ACC112 (cell line): ENCODE measurements at regions not wholly inside any gene's neighbourhood (a gene's known extent, or its start where the extent isn't known, plus 50 kb on each side); places are given as distances from the start of the nearest gene placed in this dataset.

Source experiments
- H2AFZ ChIP-seq: fragments of 200-600 bp; sonication (generic); one replicate; pipeline ENCODE4 v1.6.0; 2017; ENCODE audit warnings: antibody characterized with exemption, low read length; ENCODE audit not compliant: unreplicated experiment
- H3K27ac ChIP-seq: fragments of 200-600 bp; sonication (generic); 2 replicates; pipeline ENCODE4 v1.5.1; 2014; ENCODE audit warnings: low read depth, mild to moderate bottlenecking, antibody characterized with exemption, low read length, moderate library complexity
- H3K27me3 ChIP-seq: fragments of 200-600 bp; sonication (generic); 2 replicates; pipeline ENCODE4 v1.6.1; 2014; ENCODE audit warnings: mild to moderate bottlenecking, antibody characterized with exemption, low read length, moderate library complexity, mixed read lengths; ENCODE audit not compliant: insufficient read depth
- H3K36me3 ChIP-seq: fragments of 200-600 bp; sonication (generic); 2 replicates; pipeline ENCODE4 v1.6.1; 2016; ENCODE audit warnings: mild to moderate bottlenecking, antibody characterized with exemption, low read length, moderate library complexity, mixed read lengths; ENCODE audit not compliant: insufficient read depth
- H3K4me1 ChIP-seq: fragments of 200-600 bp; sonication (generic); one replicate; pipeline ENCODE4 v1.6.1; 2016; ENCODE audit warnings: low read length, mixed read lengths; ENCODE audit not compliant: insufficient read depth, unreplicated experiment, control insufficient read depth
- H3K4me3 ChIP-seq: fragments of 200-600 bp; sonication (generic); 2 replicates; pipeline ENCODE4 v1.5.1; 2014; ENCODE audit warnings: mild to moderate bottlenecking, low read depth, low read length
- H3K79me2 ChIP-seq: fragments of 200-600 bp; sonication (generic); one replicate; pipeline ENCODE4 v1.6.0; 2016; ENCODE audit warnings: low read length; ENCODE audit not compliant: control insufficient read depth, unreplicated experiment, insufficient read depth

DNA sequence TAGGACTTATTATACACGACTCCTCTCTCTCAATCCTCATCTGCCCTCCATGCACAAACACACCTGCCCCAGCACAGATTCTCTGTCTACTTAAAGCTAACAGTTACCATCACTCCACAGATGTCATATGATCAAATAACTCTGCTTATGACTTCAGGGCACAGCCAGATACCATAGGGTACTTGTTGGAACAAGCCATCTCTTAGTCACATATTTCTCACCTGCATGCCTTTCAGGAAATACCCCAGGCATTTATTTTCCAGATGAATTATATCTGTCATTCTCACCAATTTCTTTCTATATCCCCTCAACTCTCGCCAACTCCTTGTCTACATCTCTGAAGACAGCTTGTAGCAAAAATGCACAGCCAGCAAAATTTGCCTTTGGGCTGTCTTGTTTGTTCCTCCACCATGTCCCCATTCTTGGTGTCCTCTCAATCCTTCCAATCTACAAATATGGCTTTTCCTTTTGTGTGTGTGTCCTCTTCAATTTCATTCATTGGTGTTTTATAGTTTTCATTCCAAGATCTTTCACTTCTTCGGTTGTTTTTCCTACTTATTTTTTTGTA is 353.9 kb upstream of the CAMK1G start:
- H2AFZ ChIP-seq = no peak overlapping the region
- peaks cover 8% of the 10 kb centered on the region; the same call in 1 of the 2 replicates for H3K27me3 ChIP-seq
- H3K4me3 ChIP-seq = no peak overlapping the region
- H3K79me2 ChIP-seq = no peaks in the 10 kb centered on the region
- no peaks in the 10 kb centered on the region for H3K36me3 ChIP-seq
- no peak overlapping the region for H3K27ac ChIP-seq
- no peaks in the 10 kb centered on the region for H3K4me1 ChIP-seq

DNA sequence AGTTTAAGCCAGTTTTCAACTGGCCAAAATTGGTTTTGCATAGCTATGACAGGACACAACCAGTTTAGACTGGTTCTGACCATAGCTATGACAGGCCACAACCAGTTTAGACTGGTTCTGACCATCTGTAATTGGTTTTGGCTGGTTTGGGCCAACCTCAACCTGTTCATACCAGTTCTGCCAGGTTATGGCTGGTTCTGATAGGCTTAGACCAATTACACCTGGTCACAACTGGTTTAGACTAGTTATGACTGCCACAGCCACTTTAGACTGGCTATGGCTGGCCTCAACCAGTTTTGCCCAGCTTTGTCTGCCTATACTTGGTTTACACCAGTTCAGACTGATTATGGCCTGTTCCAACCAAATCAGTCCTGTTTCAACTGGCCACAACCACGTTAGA is 353.2 kb upstream of the CAMK1G start:
- no peaks in the 10 kb centered on the region for H3K4me1 ChIP-seq
- no peak overlapping the region for H3K27ac ChIP-seq
- no peaks in the 10 kb centered on the region for H3K36me3 ChIP-seq
- peaks cover under 1% of the 10 kb centered on the region; the same call in 1 of the 2 replicates for H3K27me3 ChIP-seq
- no peak overlapping the region for H3K4me3 ChIP-seq
- H2AFZ ChIP-seq = no peak overlapping the region
- no peaks in the 10 kb centered on the region for H3K79me2 ChIP-seq

DNA sequence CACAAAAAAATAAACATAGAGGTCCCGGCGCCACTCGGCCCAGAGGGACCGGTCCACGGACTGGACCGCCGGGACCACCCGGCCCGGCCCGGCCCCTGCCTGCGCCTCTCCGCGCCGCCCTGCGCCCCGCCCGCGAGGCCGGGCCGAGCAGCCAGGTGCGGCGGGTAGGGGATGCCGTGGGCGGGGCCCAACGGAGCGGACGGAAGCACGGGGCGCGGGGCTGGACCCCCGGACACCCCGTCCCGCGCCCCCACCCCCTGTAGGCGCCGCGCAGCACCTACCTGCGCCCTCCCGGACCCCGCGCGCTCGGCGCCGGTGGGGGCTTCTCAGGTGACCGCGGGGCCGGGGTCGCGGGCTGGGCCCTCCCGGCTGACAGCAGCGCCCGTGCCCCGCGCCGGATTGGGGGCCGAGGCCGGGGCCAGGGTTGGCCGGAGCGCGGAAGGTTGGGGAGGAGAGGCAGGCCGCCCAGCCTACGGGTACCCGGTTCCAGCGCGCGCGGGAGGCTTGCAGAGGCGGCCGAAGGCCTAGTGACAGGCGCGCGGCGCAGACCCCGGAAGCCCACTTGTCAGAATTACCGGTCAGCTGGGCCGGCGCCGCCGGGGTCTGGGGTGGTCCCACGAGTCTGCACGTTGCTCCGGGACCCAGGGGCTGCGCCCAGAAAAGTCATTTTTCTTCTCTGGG is 351.9 kb upstream of the CAMK1G start:
- Histone ChIP-seq H3K27me3 (no peaks in the 10 kb centered on the region), H3K36me3 (no peaks in the 10 kb centered on the region), H3K79me2 (no peaks in the 10 kb centered on the region), H2AFZ (no peak overlapping the region), H3K4me3 (no peak overlapping the region), H3K27ac (no peak overlapping the region), H3K4me1 (no peaks in the 10 kb centered on the region)

DNA sequence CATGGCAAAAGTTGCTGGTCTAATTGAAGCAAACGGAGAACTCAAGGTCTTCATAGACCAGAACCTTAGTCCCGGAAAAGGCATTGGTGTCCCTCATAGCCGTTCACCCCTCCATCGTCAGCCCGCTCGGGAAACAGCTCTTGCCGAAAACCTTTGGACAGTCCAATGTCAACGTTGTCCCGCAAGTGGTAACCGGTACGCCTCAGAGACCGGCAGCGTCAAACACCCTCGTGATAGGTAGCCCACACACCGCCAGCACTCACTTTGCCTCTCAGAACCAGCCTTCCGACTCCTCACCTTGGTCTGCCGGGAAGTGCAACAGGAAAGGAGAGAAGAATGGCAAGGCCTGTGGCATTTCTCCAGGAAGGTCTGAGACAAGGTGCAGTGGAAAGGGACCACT is 351.3 kb upstream of the CAMK1G start:
- H3K27me3 ChIP-seq = no peaks in the 10 kb centered on the region
- no peaks in the 10 kb centered on the region for H3K4me1 ChIP-seq
- no peak overlapping the region for H3K27ac ChIP-seq
- H3K4me3 ChIP-seq = no peak overlapping the region
- no peaks in the 10 kb centered on the region for H3K36me3 ChIP-seq
- no peak overlapping the region for H2AFZ ChIP-seq
- no peaks in the 10 kb centered on the region for H3K79me2 ChIP-seq

DNA sequence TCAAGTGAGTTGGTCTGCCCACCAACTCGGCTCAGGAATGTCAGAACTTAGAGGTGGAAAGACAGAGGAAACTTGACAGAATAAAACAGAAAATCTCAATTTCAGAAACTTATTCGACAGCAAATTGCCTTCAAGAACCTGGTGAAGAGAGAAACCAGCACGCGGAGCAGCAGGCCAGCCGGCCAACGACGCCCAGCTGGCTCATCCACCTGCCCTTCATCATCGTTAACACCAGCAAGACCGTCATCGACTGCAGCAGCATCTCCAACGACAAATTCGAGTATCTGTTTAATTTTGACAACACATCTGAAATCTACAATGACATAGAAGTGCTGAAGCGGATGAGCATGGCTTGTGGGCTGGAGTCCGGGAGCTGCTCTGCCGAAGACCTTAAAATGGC is 350.8 kb upstream of the CAMK1G start:
- Histone ChIP-seq H2AFZ (no peak overlapping the region), H3K4me3 (no peak overlapping the region), H3K27me3 (no peaks in the 10 kb centered on the region)

DNA sequence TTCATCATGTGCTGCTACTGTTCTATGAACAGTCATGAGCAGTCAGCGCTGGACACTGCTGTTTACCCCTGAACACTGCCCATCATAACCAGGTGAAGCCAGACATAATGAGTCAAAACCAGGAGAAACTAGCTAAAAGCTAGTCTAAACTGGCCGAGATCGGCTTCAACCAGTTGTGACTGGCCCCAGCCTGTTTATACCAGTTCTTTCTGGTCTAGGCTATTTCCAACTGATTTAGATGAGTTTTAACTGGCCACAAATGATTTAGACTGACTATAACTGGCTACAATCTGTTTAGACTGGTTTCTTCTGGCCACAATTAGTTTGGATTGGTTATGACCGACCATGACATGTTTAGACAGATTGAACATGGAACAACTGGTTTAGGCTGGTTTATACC is 348.3 kb upstream of the CAMK1G start:
- Histone ChIP-seq H3K27me3 (no peaks in the 10 kb centered on the region), H3K36me3 (no peaks in the 10 kb centered on the region), H3K4me1 (no peaks in the 10 kb centered on the region), H3K4me3 (no peak overlapping the region), H3K79me2 (no peaks in the 10 kb centered on the region), H2AFZ (no peak overlapping the region), H3K27ac (no peak overlapping the region)

More for the DNA sequence above, 350.8 kb upstream of the CAMK1G start:
- Histone ChIP-seq H3K27ac (no peak overlapping the region), H3K4me1 (no peaks in the 10 kb centered on the region), H3K79me2 (no peaks in the 10 kb centered on the region), H3K36me3 (no peaks in the 10 kb centered on the region)

DNA sequence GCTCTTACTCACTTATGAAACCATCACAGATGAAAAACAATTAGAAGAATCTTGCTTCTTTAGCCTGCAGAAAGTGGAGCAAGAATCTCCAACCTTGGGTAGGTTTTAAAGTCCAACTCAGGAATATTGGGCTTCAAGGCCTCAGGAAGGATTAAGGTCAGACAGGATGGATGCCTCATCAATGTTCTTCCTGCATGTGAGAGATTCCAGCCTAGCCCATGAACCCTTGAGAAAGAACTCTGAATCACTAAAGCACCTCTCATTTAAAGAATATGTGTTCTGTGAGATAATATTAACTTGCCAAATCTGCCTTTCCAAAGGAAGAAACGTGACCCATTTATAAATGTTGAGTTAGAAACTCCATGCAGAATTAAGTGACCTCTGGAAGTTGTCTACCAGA is 345.2 kb upstream of the CAMK1G start:
- Histone ChIP-seq H3K4me1 (no peaks in the 10 kb centered on the region), H3K79me2 (no peaks in the 10 kb centered on the region), H2AFZ (no peak overlapping the region), H3K27me3 (peaks cover 12% of the 10 kb centered on the region; the same call in 1 of the 2 replicates), H3K4me3 (no peak overlapping the region), H3K36me3 (no peaks in the 10 kb centered on the region), H3K27ac (no peak overlapping the region)

DNA sequence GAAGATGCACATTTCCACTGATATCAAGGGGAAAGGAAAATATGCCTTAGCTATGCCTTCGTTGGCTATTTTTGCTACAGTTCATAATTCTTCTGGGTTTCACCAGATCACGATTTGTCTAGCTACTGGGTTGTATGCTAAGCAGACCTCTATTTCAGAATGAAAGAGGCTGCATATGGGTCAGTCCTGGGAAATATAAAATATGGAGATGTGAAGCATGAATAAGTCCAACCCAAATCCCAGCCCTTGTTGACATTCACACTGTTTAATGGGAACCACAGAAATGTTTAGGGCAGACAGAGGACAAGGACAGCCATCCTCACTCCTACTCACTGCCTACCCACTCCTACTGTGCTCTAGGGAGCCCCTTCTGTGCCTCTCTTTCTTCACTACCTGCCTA is 343.2 kb upstream of the CAMK1G start:
- no peak overlapping the region for H3K4me3 ChIP-seq
- no peaks in the 10 kb centered on the region for H3K4me1 ChIP-seq
- no peaks in the 10 kb centered on the region for H3K79me2 ChIP-seq
- H3K27me3 ChIP-seq = peaks cover 24% of the 10 kb centered on the region; the same call in 1 of the 2 replicates
- no peak overlapping the region for H3K27ac ChIP-seq
- no peaks in the 10 kb centered on the region for H3K36me3 ChIP-seq
- H2AFZ ChIP-seq = no peak overlapping the region

DNA sequence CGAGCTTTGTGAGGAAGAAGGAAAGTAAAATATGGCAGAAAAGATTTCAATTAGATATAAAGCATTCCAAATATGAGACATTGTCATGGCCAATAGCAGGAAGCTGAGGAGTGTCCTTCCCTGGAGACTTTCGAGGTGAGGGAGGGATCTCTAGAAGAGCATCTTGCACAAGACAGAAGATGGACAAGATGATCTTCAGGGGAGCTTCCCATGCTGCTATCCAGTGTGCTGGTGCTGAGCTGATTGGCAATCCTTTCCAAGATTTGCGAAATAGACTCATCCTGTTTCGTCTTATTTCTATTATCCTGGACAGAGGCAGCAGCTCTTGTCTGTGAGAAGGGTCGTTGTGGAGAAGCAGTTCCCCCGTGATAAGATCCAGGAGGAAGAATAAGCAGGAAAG is 342.0 kb upstream of the CAMK1G start:
- Histone ChIP-seq H3K4me3 (no peak overlapping the region), H2AFZ (no peak overlapping the region), H3K4me1 (no peaks in the 10 kb centered on the region), H3K79me2 (no peaks in the 10 kb centered on the region), H3K36me3 (no peaks in the 10 kb centered on the region), H3K27ac (no peak overlapping the region), H3K27me3 (peaks cover 24% of the 10 kb centered on the region; the same call in 1 of the 2 replicates)

DNA sequence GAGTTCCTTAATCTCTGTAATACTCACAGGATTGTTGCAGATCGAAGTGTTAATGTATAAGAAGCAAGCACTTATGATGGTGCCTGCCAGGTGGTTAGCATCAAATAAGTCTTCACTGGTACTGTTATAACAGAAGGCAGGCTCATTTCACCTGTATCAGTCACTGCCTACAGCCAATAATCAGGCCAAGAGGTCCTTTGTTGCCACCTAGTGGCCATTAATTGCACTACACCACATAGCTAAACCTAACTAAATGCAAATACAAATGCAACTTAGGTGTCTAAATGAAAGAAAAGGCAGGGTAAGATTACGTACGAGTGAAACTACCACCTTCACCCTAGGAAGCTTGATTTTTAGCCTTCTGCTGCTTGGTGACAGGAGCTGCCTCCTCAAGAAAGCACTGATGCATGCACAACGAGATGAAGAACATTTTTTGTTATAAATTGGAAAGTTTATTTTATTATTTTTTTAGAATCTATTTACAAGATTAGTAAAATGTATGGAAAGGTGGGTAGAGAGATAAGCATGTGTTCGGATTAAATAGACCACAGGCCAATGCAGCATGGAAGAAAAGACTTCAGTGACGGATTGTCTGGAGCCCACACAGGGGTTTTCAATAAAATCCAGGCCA is 334.8 kb upstream of the CAMK1G start:
- Histone ChIP-seq H3K4me1 (no peaks in the 10 kb centered on the region), H3K27ac (no peak overlapping the region), H2AFZ (no peak overlapping the region), H3K79me2 (no peaks in the 10 kb centered on the region), H3K27me3 (peaks cover 8% of the 10 kb centered on the region; the same call in 1 of the 2 replicates), H3K36me3 (no peaks in the 10 kb centered on the region), H3K4me3 (no peak overlapping the region)

DNA sequence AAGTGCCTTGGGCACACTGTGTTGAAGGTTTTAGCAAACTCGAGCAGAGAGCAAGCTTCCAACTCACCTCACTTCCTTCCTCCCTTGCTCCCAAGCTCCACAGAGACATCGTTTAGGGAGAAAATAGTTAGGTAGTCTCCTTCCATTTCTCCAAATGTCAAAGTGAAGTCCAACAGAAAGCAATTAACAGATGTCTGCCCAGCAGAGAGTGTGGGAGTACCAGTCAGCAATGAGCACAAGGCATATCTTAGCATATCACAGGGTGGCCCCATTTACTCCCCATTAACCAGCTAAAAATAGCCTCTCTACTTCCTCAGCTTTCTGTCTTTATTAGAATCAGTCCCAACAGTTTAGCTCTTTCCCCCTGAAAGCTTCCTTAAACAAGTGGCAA is 334.2 kb upstream of the CAMK1G start:
- Histone ChIP-seq H3K27me3 (peaks cover 9% of the 10 kb centered on the region; the same call in 1 of the 2 replicates), H3K4me1 (no peaks in the 10 kb centered on the region), H3K36me3 (no peaks in the 10 kb centered on the region), H3K79me2 (no peaks in the 10 kb centered on the region), H2AFZ (no peak overlapping the region), H3K4me3 (no peak overlapping the region), H3K27ac (no peak overlapping the region)
